HG03342 (cell line): ENCODE measurements at regions not wholly inside any gene's neighbourhood (a gene's known extent, or its start where the extent isn't known, plus 50 kb on each side); places are given as distances from the start of the nearest gene placed in this dataset.

Experiments
- ATAC-seq: cut with Tn5 transposase; IDR thresholded peaks from one replicate; pipeline ENCODE4 v1.9.1; 2021; ENCODE audit warnings: mild to moderate bottlenecking, moderate library complexity; ENCODE audit not compliant: unreplicated experiment

GRCh38 chr11:22497474-22497873 lies 128.1 kb downstream of the FANCF start:
- no peak for ATAC-seq

- ATAC-seq: no peak
Observed at GRCh38 chr11:22491555-22492225, 133.9 kb downstream of the FANCF start.

- ATAC-seq: no peak
Observed at GRCh38 chr11:22479971-22480720, 142.0 kb downstream of the SLC17A6 start.

GRCh38 chr11:22479208-22479607 lies 141.0 kb downstream of the SLC17A6 start:
- no peak for ATAC-seq

GRCh38 chr11:22478169-22478568 lies 140.0 kb downstream of the SLC17A6 start:
- no peak for ATAC-seq

GRCh38 chr11:22477312-22477711 lies 139.1 kb downstream of the SLC17A6 start:
- ATAC-seq: no peak

- ATAC-seq: no peak
Observed at GRCh38 chr11:22476589-22476988, 138.4 kb downstream of the SLC17A6 start.

GRCh38 chr11:22474616-22475015 lies 136.4 kb downstream of the SLC17A6 start:
- ATAC-seq: no peak

- ATAC-seq: no peak
Observed at GRCh38 chr11:22473586-22473985, 135.4 kb downstream of the SLC17A6 start.

GRCh38 chr11:22472306-22472705 lies 134.1 kb downstream of the SLC17A6 start:
- ATAC-seq: no peak

GRCh38 chr11:22471385-22471784 lies 133.2 kb downstream of the SLC17A6 start:
- ATAC-seq: no peak

GRCh38 chr11:22467741-22468140 lies 129.6 kb downstream of the SLC17A6 start:
- ATAC-seq: no peak

- ATAC-seq: no peak
Observed at GRCh38 chr11:22467248-22467647, 129.1 kb downstream of the SLC17A6 start.

GRCh38 chr11:22466809-22467208 lies 128.6 kb downstream of the SLC17A6 start:
- no peak for ATAC-seq

- ATAC-seq: no peak
Observed at GRCh38 chr11:22466351-22466750, 128.2 kb downstream of the SLC17A6 start.

GRCh38 chr11:22465620-22466019 lies 127.4 kb downstream of the SLC17A6 start:
- ATAC-seq: no peak

- ATAC-seq: no peak
Observed at GRCh38 chr11:22461626-22462025, 123.4 kb downstream of the SLC17A6 start.

- no peak for ATAC-seq
Observed at GRCh38 chr11:22460181-22460580, 122.0 kb downstream of the SLC17A6 start.

- ATAC-seq: no peak
Observed at GRCh38 chr11:22459048-22459447, 120.9 kb downstream of the SLC17A6 start.

- ATAC-seq: no peak
Observed at GRCh38 chr11:22458161-22458560, 120.0 kb downstream of the SLC17A6 start.

- ATAC-seq: no peak
Observed at GRCh38 chr11:22456993-22457762, 119.0 kb downstream of the SLC17A6 start.
